Skin of body (tissue), 1 donor: ENCODE measurements at regions not wholly inside any gene's neighbourhood (a gene's known extent, or its start where the extent isn't known, plus 50 kb on each side); places are given as distances from the start of the nearest gene placed in this dataset.

Source experiments
- DNase-seq: peaks from one replicate; lab custom pipeline; 2025; lab: John Stamatoyannopoulos, UW

DNA sequence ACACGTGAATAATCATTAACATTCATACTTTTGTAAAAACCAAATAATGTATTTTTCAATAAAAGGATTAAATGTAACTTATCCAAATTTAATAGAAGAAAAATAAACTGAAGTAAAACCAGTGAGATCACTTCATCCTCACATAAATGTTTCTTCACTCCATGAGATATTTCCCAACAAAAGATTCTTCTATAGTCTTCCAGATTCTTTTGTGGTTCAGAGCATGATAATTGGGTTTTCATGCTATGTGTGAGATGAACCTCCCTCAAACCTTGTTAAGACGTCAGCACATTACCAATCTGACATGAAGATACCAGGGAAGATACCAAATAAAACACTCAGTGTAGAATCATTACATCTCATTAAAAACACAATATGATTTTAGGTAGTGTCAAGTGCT is 62.9 kb upstream of the OXGR1 start:
- no peak for DNase-seq

DNA sequence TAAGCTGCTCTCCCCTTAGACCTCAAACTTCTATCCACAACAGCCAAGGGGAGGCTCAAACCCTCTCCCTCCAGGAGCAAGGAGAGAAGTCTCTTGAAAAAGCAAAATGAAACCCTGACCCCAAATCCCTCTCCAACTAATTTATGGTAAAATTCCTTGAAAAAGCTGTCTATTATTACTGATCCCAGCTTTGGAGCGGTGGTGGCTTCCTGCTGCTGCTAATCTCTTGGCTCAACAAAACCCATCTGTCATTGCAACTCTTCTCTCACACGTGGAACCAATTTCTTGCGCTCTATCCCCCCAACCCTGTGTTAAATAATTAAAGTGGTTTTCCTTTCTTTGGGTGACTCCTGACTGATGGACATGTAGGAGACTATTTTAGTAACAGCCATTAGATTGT is 64.1 kb upstream of the OXGR1 start:
- DNase-seq = peak; percentile 74

DNA sequence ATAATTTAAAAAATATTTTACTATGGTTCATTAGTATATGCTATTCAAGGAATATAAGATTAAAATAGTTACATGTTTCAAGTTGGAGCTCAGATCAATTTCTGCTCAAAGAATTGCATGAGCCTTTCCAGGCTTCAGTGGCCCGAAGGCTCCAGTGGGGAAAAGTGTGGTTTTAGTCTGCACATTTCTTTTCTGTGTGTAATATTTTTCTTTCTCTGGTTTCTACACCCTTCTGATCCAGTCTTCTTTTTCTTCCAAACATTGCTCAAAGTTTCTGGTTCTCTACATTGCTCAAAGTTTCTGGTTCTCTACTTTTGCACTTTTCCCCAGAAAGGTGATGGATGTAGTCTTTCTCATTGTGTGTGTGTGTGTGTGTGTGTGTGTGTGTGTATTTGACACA is 64.7 kb upstream of the OXGR1 start:
- DNase-seq = peak; percentile 45

DNA sequence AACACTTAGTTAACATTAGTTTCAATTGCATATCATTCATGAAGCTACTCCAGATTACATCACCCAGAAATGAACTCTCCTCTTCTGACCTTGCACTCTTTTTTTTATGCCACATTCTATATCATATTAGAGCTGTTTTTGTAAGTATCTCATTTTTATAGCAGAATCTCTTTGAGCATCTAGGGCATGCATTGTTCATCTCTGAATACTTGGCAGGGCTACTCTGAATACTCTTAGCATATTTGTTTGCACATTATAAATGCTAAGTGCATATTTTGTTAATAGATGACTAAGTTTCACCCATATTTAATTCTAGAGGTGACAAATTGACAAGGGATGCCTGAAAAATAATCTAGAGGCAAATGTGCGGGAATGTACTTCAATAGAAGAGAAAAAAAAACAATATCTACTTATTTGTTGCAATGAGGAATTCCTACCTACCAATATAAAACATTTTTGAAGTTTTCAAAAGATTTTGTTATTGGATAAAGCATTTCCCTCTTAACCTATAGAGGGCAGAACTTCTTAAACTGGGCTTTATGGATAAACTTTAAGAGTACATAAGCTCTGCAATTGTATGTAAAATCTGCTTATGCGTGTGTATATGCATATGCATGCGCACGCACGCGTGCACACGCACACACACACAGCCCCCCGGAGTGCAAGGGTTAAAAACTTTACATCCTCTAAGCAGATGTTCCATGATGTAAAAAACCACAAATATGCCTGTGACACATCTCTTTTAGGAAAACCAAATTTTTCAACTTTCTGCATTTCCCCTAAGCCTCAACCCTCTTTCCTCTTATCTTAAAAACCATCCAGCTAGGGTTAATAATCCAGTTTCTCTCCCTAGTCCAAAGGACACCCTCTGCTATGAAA is 73.0 kb upstream of the OXGR1 start:
- DNase-seq = peak; percentile 6

DNA sequence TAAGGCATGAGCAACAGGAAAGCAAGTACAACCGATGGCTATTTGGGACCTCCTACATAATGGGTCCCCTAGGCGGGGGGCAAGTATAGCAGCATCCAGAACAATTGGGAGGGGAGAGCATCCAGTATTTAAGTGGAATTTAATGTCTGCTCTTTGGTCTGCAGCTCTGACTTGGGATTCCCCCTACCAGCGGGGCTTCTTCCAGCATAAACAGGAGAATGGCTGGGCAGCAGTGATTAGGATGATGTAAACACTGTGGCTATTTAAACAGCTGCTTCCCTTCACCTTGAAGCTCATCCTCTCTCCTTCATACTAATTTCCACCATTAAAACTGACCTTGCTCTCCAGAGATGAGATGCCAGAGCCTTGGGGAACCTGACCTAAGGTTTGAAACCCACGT is 73.9 kb upstream of the OXGR1 start:
- no peak for DNase-seq

DNA sequence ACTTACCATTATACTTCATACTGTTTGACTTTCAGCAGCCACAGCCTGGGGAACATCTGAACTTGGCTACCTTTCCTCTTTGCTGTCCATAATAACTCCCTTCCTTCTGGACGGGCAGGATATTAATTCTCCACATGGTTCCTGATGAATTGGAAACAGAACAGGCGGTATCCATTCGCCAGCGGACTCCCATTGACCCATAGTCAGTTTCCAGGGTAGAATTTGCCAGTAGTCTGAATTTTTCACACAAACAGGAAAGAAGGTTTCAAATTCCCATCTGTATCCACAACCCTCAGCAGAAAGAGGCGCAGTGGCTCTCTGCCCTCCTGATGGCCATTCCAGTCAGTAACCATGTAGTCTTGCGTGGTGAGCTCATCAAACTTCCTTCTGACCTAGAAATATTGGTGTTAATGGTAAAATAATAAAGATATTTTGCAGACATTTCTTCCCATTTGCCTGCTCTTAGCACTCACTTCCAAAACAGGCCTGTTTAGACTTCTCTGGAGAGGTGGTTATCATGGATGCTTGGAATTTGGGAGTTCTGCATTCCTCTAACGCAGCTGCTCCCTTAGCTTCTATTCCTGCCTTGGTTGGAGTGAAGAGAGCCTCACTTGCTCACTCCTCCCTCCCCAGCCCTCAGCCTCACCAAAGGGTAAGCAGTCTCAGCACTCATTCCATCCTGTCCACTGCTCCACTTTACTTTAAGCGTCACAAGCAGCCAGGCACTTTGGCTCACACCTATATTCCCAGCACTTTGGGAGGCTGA is 75.0 kb upstream of the OXGR1 start:
- DNase-seq = no peak

DNA sequence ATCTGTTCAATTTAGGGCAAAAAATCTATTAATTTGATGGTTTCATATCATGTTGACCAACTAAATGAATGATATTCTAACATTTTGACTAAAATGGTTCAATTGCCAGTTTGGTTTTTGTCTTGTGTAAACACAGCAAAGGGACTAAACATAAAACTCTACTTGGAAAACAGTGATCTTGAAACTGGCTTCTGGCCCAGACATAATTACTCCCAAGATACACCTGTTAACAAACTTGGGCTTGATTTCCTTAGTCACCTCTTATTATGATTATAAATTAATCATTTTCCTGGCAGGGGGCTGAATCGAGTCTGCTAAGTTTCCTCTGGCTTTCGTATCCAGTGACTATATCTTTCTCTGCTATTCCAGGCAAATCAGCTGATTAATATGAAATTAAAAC is 78.0 kb upstream of the OXGR1 start:
- no peak for DNase-seq

DNA sequence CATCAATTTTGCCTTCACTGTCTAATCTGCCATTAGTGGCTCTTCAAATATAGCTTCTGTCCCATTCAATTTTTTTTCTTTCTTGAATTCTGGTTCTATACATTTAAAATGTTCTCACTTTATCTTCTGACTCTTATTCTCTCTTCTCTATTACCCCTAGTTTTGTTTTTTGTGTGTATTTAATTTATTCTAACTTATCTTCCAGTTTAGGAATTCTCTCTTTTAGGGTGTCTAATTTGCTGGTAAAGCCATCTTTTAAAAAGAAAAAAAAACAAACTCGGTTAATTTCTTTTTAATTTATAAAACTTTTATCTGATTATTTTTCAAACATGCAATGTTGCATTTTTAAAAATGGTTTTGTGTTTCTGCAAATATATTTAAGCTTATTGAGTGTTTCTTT is 80.3 kb upstream of the OXGR1 start:
- no peak for DNase-seq

DNA sequence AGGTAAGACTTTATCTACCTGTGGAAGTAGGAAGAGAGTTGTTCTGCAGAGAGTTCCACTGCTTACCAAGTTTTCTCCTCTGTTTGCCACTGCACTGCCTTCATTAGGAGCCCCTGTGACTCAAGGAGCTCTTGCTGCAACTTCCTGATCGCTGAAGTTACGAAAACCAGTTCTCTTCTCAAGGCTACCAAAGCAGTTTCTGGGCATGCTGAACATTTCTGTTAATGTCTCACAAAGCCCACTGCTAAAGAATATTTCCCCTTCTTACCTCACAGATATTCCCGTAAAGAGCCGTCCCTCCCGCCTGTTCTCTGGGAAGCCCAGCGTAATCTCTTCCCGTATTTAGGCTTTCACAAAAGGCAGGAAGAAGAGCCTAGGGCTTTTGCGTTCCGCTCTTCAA is 82.6 kb upstream of the OXGR1 start:
- DNase-seq = no peak

DNA sequence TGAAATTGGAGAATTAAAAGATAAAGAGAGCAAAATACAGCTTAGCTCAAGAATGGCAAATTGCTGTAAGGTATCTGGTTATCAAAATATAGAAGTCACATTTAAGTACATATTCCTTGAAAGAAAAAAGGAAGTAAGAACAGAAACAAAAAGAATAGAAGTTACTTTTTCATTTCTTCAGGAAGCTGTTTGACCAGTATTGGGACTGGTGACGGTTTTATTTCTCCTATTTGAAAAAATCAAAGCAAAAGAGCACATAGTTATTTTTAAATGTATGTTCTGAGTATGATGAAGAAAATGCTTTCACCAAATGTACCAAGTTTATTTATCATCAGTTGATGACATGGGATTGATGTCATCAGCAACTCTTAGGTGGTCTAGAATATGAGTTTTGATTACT is 83.1 kb upstream of the OXGR1 start:
- no peak for DNase-seq

DNA sequence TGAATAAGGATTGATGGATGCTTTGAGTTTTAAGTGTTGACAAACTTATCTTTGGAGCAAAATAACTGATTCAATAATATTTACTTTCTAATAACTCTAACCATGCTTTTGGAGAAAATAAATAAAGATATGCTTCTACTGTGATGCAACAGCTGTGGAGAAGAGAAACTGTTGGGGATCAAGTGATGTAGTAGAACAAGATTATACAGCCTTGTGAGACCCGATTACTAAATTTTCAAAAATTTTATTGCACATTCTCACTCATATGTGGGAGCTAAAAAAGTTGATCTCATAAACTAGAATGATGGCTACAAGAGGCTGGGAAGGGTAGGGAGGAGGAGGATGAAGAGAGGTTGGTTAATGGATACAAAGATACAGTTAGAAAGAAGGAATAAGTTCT is 85.5 kb upstream of the OXGR1 start:
- DNase-seq = no peak

DNA sequence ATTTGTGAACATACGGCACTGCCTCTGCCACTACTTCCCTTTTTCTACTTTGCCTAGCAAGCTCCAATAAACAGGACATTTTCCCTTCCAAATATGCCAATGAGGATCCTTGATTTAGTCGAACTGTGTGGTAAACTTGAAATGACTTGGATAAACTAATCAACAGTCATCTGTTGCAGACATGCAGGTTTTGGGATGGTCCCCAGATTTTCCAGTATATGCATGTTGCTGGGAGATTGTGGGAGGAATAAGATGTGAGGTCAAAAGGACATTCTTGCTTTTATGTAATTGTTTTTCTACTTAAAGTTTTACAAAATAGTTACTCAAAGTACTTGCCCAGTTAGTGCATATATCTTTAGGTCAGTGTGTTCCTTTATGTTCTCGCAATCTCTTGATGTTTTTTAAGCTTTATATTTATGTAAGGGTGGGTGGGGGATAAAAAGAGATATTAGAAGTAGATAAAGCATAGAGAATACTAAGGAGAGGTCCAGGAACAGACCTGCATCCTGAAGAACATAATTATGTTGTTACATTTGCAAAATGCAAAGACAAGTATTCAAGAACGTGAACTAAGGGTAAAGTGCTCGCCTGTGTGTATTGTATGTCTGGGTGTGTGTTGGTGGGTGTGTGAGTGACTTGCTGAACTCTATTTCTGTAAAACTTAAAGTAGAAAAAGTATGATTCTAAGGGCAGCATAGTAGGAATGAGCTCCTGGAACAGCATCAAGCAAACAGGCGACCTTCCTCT is 88.4 kb upstream of the OXGR1 start:
- DNase-seq = no peak

DNA sequence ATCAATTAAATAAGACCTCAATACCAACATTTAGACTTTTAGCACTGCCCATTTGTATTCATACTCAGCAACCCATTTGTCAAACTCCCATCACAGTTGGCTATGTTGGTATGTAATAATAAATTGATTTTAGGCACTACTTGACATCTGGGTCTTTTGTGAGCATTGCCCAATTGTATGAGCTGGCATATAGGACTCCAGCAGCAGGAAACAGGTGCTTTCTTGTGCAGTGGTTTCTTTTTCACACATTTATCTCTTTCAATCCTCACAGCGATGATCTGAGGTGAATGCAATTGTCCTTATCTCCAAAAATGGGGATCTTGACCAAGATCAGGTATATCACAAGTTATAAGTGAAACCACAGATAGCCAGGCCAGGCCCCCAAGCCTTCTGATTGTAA is 96.9 kb upstream of the OXGR1 start:
- DNase-seq = no peak

DNA sequence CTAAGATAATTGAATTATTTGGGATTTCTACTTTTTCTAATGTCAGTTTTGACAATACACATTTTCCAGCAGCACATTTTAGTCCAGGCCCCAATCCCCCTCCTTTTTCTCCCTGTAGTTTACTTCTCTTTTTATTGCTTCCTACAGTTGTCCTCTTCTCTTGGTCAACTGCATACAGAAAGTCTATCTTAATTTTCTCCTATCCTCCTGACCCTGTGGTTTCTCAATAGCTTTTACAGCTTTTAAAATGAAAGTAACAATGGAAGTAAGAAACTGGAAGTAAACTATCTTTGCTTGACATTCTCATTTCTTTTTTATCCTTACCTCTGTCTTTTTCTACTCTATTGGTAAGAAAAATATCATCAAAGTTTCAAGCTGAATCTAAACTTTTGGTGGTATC is 106.5 kb upstream of the OXGR1 start:
- DNase-seq = no peak

DNA sequence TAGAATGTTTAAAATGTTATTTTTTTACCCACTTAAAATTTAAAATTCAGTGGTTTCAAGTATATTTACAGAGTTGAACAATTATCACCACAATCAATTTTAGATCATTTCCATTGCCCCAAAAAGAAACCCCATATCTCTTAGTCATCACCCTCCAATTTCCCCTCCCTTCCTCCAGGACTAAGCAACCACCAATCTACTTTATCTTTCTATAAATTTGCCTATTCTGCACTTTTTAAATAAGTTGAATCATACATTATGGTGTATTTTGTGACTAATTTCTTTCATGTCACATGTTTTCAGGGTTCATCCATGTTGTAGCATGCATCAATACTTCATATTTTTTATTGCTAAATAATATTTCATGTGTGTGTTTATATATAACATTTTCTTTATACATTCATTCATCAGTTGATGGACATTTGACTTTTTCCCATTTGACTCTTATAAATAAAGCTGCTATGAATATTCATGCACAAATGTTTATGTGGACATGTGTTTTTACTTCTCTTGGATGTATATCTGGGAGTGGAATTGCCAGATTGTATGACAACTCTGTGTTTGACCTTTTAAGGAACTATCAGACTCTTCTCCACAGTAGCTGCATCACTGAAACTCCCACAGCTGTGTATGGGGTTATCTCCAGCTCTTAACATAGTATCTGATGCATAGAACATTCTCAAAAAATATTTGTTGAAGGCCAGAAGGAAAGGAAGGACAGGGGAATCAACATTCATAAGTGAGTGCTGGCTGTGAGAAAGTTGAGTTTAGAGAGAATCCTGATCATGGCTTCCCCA is 107.8 kb upstream of the OXGR1 start:
- no peak for DNase-seq

DNA sequence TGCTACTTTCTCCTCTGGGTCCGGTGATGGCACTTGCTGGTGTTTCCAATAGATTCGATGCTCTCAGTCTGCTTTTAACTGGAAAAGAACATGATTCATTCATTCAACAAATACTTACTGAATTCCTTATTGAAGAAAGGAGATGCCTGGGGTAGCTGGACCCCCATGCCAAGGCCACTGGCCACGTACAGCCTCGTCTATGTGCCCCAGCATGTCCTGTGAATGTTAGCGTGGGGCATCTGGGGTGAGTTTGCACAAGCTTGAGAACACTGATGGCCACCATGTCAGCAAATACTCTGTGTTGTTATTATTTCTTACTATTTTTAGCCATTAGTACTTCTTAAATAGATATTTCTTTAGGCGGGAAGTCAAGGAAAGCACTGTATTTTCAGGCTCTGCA is 112.0 kb upstream of the OXGR1 start:
- no peak for DNase-seq

DNA sequence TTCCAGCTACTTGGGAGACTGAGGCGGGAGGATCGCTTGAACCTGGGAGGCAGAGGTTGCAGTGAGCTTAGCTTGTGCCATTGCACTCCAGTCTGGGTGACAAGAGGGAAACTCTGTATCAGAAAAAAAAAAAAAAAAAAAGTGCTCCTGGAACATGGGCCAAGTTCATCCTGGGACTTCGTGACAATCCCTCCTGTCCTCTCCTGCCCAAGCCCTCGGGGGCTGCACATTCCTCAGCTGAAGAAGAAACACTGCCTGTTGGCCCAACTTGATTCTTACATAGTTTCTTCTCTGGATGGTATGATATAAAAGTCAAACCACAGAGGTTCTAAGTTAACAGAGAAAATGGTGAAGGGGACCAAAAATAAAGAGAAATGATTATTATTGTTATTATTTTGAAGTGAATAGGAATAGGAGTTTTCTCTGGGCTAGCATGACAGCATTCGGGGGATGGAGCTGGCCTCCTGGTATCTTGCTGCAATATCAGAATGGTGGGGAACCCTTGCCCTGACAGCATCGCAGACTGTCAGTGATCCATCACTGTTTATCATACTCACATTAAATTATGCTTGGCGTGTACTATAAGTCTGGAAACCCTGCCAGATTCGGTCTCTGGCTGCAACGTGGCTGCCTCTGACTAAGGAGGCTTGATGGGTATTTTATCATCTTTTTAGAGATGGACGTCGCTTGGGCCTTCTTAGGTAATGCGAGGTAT is 113.7 kb upstream of the OXGR1 start:
- DNase-seq = no peak

DNA sequence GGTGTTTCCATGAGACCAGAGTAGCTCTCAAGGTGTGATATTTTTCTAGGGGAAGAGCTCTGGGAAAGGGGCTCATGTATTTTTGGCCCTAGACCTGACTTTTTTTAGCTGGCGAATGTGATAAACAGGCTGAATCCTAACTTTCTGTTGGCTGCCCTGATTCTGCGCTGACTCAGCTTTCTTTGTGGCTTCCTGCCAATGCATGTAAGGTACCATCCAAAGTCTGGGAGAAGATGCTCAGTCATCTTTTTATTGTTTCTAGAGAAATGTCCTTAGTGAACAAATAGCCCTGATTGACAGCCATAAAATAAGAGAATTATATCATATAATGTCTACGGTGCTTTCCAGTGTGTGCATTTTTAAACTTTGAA is 113.6 kb upstream of the MBNL2 start:
- no peak for DNase-seq

DNA sequence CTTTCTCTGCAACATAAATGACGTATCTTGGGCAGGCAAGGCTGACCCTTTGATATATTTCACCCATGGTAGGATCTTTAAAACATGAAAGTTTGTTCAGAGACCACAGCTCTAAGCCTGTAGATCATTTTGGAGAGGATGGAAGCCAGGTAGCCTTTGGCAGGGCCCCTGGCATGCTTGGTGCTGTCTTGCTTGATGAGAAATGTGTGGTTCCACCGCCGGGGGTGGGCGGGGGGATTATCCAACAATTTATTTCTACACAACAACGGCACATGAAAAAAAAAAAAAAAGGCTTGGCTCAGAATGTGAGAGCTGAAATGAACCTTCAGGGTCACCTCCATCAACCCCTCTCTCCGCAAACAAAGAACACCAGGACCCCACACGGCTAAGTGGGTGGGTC is 112.9 kb upstream of the MBNL2 start:
- DNase-seq = no peak

DNA sequence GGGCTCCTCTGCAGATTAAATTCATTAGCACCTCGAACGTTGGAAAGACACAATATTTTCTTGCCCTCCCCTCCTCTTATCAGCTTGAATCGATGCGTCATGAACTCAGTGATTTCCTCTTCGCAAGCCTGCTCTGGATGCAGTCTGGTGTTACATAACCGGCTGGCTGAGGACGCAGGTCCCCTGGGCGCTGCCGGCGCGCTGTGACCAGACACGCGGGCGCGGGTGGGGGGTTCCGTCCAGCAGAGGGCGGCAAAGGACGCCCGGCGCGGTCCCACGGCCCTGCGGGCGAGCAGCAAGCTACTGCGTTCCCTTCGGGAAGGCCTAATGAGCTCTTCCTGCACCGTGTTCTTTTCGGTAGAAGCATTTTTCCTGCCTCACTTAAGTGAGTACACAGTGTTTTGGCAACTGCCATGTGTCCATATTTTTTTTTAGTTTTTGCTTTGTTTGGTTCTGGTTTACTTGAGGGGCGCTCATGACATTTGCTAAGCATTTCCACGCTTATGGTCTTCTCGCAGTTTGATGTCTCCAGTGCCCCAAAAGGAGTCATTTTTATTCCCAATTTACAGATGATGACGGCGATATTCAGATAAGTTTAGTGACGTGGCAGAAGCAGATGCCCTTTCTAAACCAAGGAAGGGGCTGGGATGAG is 112.2 kb upstream of the MBNL2 start:
- DNase-seq = peak; percentile 86
